ENCODE measurements at regions not wholly inside any gene's neighbourhood (a gene's known extent, or its start where the extent isn't known, plus 50 kb on each side); places are given as distances from the start of the nearest gene placed in this dataset.

- TF ChIP-seq CTCF (IDR thresholded peaks at IDR 0.05), result no peak
- no peak for TF ChIP-seq EZH2 (IDR thresholded peaks at IDR 0.05; ENCODE audit: borderline replicate concordance, insufficient read depth, low read depth, low read length, poor library complexity, severe bottlenecking)
- ChIA-PET CTCF (no interaction called here), POLR2A (no interaction called here)
- H3K27ac Mint-ChIP-seq, result no peak overlapping the region
- Histone ChIP-seq H3K9me3 (ENCODE audit: control extremely low read depth in 1 of 3, control insufficient read depth in 2 of 3, insufficient read depth in 1 of 3, low read length in 2 of 3) (no peaks in the 10 kb centered on the region), H3K9ac (ENCODE audit: low read length) (no peak overlapping the region), H4K20me1 (ENCODE audit: control insufficient read depth, insufficient read depth, low read length, poor library complexity, severe bottlenecking) (no peaks in the 10 kb centered on the region), H3K27ac (ENCODE audit: low read length in 2 of 2) (no peak overlapping the region), H3K36me3 (replicated peaks in 1 of 2; ENCODE audit: control extremely low read depth in 1 of 2, control insufficient read depth in 1 of 2, extremely low read depth in 1 of 2, insufficient read depth in 2 of 2, low read length in 1 of 2) (no peaks in the 10 kb centered on the region), H3K4me1 (ENCODE audit: control insufficient read depth in 2 of 2, insufficient read depth in 2 of 2, low read length in 2 of 2) (no peaks in the 10 kb centered on the region), H3K4me2 (replicated peaks; ENCODE audit: low read depth, low read length, poor library complexity, severe bottlenecking) (no peak overlapping the region), H2AFZ (ENCODE audit: insufficient read depth, low read depth, low read length, poor library complexity, severe bottlenecking) (no peak overlapping the region), H3K4me3 (ENCODE audit: control extremely low read depth in 1 of 5, extremely low read depth in 1 of 5, insufficient read depth in 1 of 5, low read depth in 2 of 5, low read length in 4 of 5) (no peak overlapping the region), H3K79me2 (ENCODE audit: control insufficient read depth, insufficient read depth, low read length) (no peaks in the 10 kb centered on the region), H3K27me3 (replicated peaks in 1 of 4; ENCODE audit: control extremely low read depth in 1 of 4, control insufficient read depth in 3 of 4, insufficient read depth in 4 of 4, low read length in 3 of 4) (no peaks in the 10 kb centered on the region)
- DNase-seq, result no peak
- H3K4me3 Mint-ChIP-seq, result no peak overlapping the region
- WGBS (ENCODE audit: insufficient coverage), result 71% methylated on average over 2 of the region's 2 CpGs
- no peaks in the 10 kb centered on the region for H3K4me1 Mint-ChIP-seq
- ATAC-seq (ENCODE audit: low read depth), result no peak
- H3K9me3 Mint-ChIP-seq (ENCODE audit: insufficient read depth), result no peaks in the 10 kb centered on the region
- intact Hi-C loops (cut with micrococcal nuclease), result no loop called here
- H3K27me3 Mint-ChIP-seq, result no peaks in the 10 kb centered on the region
These were observed 240.5 kb upstream of the CCNH start for GRCh38 chr5:87653242-87653641.

GRCh38 chr5:87650284-87650683 lies 237.6 kb upstream of the CCNH start:
- Mint-ChIP-seq H3K4me1 (no peaks in the 10 kb centered on the region), H3K4me3 (no peak overlapping the region), H3K9me3 (ENCODE audit: insufficient read depth) (no peaks in the 10 kb centered on the region), H3K27ac (no peak overlapping the region), H3K27me3 (no peaks in the 10 kb centered on the region)
- Histone ChIP-seq H3K4me1 (ENCODE audit: control insufficient read depth in 2 of 2, insufficient read depth in 2 of 2, low read length in 2 of 2) (no peaks in the 10 kb centered on the region), H4K20me1 (ENCODE audit: control insufficient read depth, insufficient read depth, low read length, poor library complexity, severe bottlenecking) (no peaks in the 10 kb centered on the region), H3K4me2 (replicated peaks; ENCODE audit: low read depth, low read length, poor library complexity, severe bottlenecking) (no peak overlapping the region), H3K4me3 (ENCODE audit: control extremely low read depth in 1 of 5, extremely low read depth in 1 of 5, insufficient read depth in 1 of 5, low read depth in 2 of 5, low read length in 4 of 5) (no peak overlapping the region), H3K79me2 (ENCODE audit: control insufficient read depth, insufficient read depth, low read length) (no peaks in the 10 kb centered on the region), H2AFZ (ENCODE audit: insufficient read depth, low read depth, low read length, poor library complexity, severe bottlenecking) (no peak overlapping the region), H3K9me3 (ENCODE audit: control extremely low read depth in 1 of 3, control insufficient read depth in 2 of 3, insufficient read depth in 1 of 3, low read length in 2 of 3) (no peaks in the 10 kb centered on the region), H3K27me3 (replicated peaks in 1 of 4; ENCODE audit: control extremely low read depth in 1 of 4, control insufficient read depth in 3 of 4, insufficient read depth in 4 of 4, low read length in 3 of 4) (no peaks in the 10 kb centered on the region), H3K36me3 (replicated peaks in 1 of 2; ENCODE audit: control extremely low read depth in 1 of 2, control insufficient read depth in 1 of 2, extremely low read depth in 1 of 2, insufficient read depth in 2 of 2, low read length in 1 of 2) (no peaks in the 10 kb centered on the region), H3K27ac (ENCODE audit: low read length in 2 of 2) (no peak overlapping the region), H3K9ac (ENCODE audit: low read length) (no peak overlapping the region)
- CTCF ChIA-PET, result no interaction called here
- POLR2A ChIA-PET, result no interaction called here
- no peak for TF ChIP-seq EZH2 (IDR thresholded peaks at IDR 0.05; ENCODE audit: borderline replicate concordance, insufficient read depth, low read depth, low read length, poor library complexity, severe bottlenecking)
- no peak for TF ChIP-seq CTCF (IDR thresholded peaks at IDR 0.05)
- DNase-seq (no peak), ATAC-seq (ENCODE audit: low read depth) (no peak)
- no CpG with 5 or more reads among the region's 2 CpGs for WGBS (ENCODE audit: insufficient coverage)
- intact Hi-C loops (cut with micrococcal nuclease), result no loop called here

All from B cell (primary cell).